GM19351 (cell line): ENCODE measurements at regions not wholly inside any gene's neighbourhood (a gene's known extent, or its start where the extent isn't known, plus 50 kb on each side); places are given as distances from the start of the nearest gene placed in this dataset.

Source experiments
- ATAC-seq: cut with Tn5 transposase; IDR thresholded peaks from one replicate; pipeline ENCODE4 v1.9.1; 2021; ENCODE audit warnings: mild to moderate bottlenecking, moderate library complexity; ENCODE audit not compliant: unreplicated experiment

DNA sequence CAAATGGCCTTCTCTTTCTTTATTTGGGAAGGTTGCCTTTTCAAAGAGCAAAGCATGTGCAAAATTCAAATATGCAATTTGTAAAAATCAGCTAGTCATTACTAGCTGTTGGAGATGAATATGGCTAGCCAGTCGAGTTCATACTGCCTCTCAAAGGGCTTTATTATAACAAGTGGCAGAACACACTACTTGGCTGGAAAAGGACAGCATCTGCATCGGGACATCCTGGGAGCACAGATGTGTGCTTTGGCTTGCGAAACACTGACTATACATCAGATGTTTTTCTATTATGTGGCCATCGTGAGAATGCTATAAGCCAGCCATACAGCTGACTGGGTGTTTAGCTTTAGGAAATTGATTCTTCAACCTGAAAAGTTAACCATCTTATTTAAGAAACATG lies 424.2 kb downstream of the KCTD12 start:
- ATAC-seq = no peak

- ATAC-seq = no peak
Observed at GRCh38 chr13:76461484-76461883, 424.7 kb downstream of the KCTD12 start.

DNA sequence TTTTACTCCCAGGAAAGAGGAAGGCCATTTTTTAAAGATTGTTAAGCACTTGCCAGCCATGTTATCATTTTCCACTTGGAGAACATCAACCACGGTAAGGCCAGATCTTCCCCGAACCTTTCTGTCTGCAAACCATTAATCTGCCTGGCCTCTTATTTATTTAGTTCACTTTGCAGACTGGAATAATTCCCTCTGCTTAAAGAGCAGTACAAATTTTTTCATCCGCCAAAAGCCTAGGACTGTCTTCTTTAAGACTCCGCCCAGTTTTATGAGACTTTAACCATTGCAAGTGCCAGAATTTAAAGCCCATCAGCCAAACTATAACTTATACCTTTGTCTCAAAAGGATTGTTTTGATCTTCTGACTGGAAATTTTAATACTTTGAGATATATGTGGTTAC lies 426.3 kb downstream of the KCTD12 start:
- no peak for ATAC-seq

GRCh38 chr13:76455960-76456359 lies 430.2 kb downstream of the KCTD12 start:
- no peak for ATAC-seq

DNA sequence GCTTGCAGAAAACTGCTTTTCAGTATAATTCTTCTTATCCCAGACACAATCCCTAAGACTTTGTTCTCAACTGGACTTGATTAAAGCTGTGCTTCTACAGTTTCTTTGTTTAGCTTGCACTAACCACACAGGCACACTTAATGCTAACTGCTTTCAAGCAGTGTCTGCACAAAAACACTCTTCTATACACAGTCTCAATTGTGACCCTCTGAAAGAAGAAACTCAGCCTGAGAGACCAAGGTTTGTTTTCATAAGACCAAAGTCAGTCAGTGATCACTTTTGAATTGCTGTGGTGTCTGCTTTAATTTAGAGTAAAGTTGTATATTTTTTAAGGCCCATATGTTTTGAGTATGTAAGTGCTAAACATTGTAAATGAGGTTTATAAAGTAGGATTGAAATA lies 431.2 kb downstream of the KCTD12 start:
- no peak for ATAC-seq

DNA sequence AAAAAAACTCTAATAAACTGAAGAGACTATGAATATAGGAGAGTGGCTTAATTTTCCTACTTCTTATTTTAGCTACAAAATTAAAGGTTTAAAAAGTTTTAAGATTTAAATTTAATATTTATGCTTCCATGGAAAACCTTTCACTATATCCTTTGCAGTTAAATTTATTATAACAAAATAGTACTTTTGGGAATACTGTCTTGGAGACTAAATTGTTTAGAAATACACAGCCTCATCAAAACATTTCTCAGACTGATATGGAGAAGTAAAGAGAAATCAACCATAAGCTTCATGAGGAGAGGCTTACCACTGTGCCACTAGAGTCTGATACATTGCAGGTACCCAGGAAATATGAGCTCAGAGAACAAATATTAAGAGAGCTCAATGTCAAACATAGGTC lies 436.5 kb downstream of the KCTD12 start:
- no peak for ATAC-seq

DNA sequence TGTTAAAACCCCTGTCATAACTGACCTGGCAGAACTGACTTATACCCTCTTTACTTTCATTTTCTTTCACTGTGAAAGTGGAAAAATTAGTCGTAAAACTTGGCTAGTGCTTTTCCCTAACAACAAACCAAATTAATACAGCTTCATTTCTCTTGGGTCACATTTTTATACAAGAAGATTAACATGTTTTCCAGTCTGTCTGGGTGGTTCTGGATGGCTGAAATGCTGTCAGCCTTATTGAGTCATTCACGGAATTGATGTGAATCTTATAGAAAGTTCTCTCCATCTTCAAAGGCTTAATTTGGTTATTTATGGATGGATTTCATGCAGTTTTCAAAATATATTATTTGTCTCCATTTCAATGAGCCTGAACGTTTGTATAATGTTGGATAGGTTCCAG lies 440.0 kb downstream of the KCTD12 start:
- no peak for ATAC-seq

GRCh38 chr13:76440568-76440967 lies 445.6 kb downstream of the KCTD12 start:
- ATAC-seq = peak; percentile 99

- ATAC-seq = no peak
Observed at GRCh38 chr13:76439546-76439945, 446.7 kb downstream of the KCTD12 start.

DNA sequence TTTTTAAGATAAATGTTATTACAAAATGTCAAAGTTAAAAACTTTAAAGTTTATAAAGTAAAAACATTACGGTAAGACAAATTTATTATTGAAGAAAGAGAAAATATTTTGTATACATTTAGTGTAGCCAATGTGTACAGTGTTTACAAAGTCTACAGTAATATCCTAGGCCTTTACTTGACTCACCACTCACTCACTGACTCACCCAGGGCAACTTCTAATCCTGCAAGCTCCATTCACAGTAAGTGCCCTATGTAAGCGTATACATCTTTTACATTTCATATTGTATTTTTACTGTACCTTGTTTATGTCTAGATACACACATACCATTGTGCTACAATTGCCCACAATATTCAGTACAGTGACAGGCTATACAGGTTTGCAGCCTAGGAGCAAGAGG lies 448.2 kb downstream of the KCTD12 start:
- ATAC-seq = no peak

GRCh38 chr13:76425935-76426334 lies 460.3 kb downstream of the KCTD12 start:
- ATAC-seq = no peak

DNA sequence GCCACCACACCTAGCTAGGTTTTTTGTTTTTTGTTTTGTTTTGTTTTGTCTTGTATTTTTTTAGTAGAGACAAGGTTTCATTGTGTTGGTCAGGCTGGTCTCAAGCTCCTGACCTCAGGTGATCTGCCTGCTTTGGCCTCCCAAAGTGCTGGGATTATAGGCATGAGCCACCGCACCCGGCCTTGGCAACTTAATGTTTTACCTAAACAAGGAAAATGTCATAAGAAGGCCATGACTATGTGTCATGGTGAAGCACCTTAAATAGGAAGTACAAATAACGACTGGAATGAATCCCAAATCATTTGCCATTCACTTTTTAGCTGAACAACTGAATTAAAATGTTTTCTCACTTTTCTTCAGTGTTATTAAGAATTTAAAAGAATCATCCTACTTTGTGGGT lies 465.2 kb downstream of the KCTD12 start:
- ATAC-seq = no peak

DNA sequence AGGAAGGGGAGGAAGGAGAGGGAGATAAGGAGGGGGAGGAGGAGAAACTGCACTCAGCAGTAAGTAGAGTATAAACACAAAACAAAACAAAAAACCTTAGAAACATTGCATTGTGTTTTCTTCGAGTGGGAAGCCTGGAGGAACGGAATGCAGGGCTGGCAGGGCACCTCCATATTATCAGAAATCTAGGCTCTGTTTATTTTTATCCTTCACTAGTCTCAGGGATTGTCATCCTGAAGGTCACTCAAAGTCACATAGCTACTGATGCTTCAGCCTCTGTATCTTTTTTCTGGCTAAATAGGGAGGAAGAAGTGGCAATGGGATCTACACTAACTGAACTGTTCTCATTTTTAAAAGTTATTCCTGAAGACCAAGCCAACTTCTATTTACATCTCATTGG lies 467.8 kb downstream of the KCTD12 start:
- no peak for ATAC-seq

- ATAC-seq = no peak
Observed at GRCh38 chr13:76414320-76414719, 471.9 kb downstream of the KCTD12 start.

- no peak for ATAC-seq
Observed at GRCh38 chr13:76406243-76406642, 480.0 kb downstream of the KCTD12 start.

DNA sequence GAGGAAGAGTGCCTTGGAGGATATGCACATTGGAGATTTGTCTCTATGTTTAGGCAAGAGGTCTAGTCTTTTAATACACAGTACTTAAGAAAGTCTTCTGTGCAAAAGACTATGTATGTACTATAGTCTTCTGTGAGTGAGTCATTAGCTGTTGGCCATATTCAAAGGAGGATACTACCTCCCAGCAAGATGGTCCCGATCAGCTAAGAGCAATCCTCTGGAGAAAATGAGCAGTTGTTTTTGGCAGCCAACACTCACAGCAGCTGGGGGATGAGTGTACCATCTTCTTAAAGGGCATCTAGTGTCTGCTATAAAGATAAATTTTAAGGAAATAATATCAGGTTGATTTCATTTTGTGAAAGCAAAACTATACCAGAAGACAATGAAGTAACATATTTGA lies 487.8 kb downstream of the KCTD12 start:
- no peak for ATAC-seq

GRCh38 chr13:76397413-76397812 lies 488.8 kb downstream of the KCTD12 start:
- peak; percentile 52 for ATAC-seq

GRCh38 chr13:76389321-76389720 lies 496.9 kb downstream of the KCTD12 start:
- ATAC-seq = no peak

- ATAC-seq = no peak
Observed at GRCh38 chr13:76387566-76387965, 498.6 kb downstream of the KCTD12 start.

DNA sequence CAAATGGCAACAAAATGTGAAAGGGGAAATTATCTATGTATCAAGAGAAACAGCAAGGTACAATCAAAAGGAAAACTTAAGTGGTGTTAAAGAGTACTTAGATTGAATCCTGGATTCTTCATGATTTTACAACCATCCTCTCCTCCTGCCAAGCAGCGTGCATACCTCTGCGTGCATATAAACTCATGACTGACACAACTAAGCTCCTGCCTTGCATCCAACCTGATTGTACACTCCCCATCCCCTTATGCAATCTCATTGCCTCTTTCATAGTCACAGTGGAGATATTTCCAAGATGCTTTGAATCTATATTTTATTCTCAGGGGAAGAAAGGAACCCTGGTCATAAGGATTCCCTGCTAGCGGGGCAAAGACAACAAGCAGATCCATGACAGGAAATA lies 499.9 kb downstream of the KCTD12 start:
- no peak for ATAC-seq

- ATAC-seq = no peak
Observed at GRCh38 chr13:76385586-76385985, 500.6 kb downstream of the KCTD12 start.

- no peak for ATAC-seq
Observed at GRCh38 chr13:76383676-76384461, 502.3 kb downstream of the KCTD12 start.

- no peak for ATAC-seq
Observed at GRCh38 chr13:76380446-76381065, 505.6 kb downstream of the KCTD12 start.
